RWPE1 (cell line): ENCODE measurements at regions not wholly inside any gene's neighbourhood (a gene's known extent, or its start where the extent isn't known, plus 50 kb on each side); places are given as distances from the start of the nearest gene placed in this dataset.
"Not testable (repeated sequence)": the region's sequence is repeated elsewhere in the genome, so short reads cannot be mapped to it uniquely, and the experiment has no call there.

ENCODE experiments used
- CTCF ChIA-PET: fragments of 350-600 bp; sonication (Branson Sonifier 250); formaldehyde crosslinking; extraction: SDS; loops from one replicate; lab custom pipeline; 2021; lab: Yijun Ruan, JAX
- POLR2A ChIA-PET: fragments of 400-600 bp; formaldehyde crosslinking; extraction: SDS; loops from one replicate; lab custom pipeline; 2020; ENCODE audit warnings: antibody characterized with exemption; ENCODE audit not compliant: low non-redundant PET; lab: Yijun Ruan, JAX
- DNase-seq: peaks from one replicate; pipeline ENCODE4 v3.0.0; 2012; ENCODE audit warnings: low spot score
- H3K27ac ChIP-seq: fragments of 450-650 bp; 2 replicates; pipeline ENCODE4 v1.5.1; 2017
- TF ChIP-seq, protein P1 (sequence below): fragments of 450-650 bp; conservative IDR thresholded peaks from 2 replicates; pipeline ENCODE4 v1.5.1; 2017; ENCODE audit warnings: low read depth, mild to moderate bottlenecking

DNA sequence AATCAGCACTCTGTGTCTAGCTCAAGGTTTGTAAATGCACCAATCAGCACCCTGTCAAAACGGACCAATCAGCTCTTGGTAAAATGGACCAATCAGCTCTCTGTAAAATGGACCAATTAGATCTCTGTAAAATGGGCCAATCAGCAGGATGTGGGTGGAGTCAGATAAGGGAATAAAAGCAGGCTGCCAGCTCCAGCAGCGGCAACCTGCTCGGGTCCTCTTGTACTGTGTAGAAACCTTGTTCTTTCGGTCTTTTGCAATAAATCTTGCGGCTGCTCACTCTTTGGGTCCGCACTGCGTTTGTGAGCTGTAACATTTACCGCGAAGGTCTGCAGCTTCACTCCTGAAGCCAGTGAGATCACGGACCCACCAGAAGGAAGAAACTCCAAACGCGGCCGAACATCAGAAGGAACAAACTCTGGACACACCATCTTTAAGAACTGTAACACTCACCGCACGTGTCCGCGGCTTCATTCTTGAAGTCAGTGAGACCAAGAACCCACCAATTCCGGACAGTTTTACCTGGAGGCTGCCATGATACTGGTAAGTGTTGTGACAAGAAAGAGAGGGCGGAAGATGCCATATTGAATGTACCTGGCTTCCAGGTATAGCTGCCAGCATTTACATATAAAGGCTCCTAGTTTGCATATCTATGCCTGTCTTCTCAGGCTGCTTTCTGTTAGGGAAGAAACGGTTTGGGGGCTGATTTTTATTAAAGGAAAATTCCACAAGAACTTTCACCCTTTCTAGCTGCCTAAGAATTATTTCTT is 758.5 kb upstream of the CTNND2 start:
- no peak overlapping the region for H3K27ac ChIP-seq
- TF ChIP-seq, protein P1, sequence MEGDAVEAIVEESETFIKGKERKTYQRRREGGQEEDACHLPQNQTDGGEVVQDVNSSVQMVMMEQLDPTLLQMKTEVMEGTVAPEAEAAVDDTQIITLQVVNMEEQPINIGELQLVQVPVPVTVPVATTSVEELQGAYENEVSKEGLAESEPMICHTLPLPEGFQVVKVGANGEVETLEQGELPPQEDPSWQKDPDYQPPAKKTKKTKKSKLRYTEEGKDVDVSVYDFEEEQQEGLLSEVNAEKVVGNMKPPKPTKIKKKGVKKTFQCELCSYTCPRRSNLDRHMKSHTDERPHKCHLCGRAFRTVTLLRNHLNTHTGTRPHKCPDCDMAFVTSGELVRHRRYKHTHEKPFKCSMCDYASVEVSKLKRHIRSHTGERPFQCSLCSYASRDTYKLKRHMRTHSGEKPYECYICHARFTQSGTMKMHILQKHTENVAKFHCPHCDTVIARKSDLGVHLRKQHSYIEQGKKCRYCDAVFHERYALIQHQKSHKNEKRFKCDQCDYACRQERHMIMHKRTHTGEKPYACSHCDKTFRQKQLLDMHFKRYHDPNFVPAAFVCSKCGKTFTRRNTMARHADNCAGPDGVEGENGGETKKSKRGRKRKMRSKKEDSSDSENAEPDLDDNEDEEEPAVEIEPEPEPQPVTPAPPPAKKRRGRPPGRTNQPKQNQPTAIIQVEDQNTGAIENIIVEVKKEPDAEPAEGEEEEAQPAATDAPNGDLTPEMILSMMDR: no peak
- ChIA-PET POLR2A (no interaction called here), CTCF (no interaction called here)
- DNase-seq: no peak

DNA sequence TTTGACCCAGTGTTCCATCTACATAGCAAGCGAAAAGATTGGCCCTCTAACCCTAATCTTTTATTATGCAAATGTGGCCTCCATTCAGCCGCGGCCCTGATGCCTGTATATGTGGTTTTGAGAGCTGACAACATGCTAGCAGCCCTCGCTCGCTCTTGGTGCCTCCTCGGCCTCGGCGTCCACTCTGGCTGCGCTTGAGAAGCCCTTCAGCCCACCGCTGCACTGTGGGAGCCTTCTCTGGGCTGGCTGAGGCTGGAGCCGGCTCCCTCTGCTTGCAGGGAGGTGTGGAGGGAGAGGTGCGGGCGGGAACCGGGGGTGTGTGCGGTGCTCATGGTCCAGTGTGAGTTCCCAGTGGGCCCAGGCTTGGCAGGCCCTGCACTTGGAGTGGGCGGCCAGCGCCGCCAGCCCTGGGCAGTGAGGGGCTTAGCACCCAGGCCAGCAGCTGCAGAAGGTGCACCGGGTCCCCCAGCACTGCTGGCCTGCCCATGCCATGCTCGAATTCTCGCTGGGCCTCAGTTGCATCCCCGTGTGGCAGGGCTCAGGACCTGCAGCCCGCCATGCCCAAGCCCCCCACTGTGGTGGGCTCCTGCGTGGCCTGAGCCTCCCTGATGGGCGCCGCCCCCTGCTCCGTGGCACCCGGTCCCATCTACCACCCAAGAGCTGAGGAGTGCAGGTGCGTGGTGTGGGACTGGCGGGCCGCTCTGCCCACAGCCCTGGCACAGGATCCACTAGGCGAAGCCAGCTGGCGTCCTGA is 757.5 kb upstream of the CTNND2 start:
- H3K27ac ChIP-seq: no peak overlapping the region
- TF ChIP-seq, protein P1: no peak
- DNase-seq: no peak
- ChIA-PET CTCF (no interaction called here), POLR2A (no interaction called here)

DNA sequence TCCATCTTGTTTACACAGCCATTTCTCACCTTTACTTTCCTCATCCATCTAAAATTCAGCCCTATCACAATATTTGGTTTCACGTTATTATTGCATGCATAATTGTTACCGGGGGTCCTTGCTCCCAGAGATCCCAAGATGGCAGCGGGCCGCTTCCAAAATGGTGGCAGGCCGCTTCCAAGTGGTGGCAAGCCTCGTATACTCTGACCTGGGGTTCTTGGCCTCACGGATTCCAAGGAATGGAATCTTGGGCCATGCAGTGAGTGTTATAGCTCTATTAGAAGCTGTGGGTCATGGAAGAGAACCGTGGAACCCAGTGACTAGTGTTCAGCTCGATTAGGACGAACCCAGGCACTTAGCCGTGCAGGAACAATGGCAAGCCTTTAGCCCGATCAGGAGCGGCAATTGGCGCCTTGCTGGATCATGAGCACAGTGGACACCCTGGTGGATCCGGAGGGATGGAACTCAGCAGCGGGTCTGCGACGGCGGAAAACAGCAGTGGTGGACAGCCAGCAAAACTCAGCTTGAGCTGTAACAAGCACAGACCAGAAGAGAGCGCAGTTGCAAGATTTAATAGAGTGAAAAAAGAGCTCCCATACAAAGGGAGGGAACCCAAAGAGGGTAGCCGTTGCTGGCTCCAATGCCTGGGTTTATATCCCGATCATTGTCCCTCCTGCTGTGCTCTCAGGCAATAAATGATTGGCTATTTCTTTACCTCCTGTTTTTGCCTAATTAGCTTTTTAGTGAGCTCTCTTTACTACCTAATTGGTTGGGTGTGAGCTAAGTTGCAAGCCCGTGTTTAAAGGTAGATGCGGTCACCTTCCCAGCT is 756.2 kb upstream of the CTNND2 start:
- DNase-seq, POLR2A ChIA-PET, CTCF ChIA-PET, H3K27ac ChIP-seq: not testable (repeated sequence)

DNA sequence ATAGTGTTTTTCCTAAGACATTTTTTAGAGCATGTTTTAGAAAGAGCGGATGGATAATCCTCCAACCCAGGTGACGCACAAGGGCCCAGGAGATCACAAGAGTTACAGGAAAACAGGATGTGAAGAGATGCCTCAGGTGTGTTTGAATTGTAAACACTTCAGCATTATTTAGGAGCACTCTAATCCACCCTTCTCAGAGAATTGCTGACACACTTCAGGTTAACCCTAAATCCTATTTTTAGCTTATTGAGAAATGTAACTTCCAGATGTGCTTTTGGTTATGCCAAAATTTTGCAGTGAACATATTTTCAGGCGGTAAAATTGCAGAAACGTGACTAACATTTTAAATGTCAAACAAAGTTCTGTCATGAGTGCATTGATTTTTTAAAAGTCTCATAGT is 755.4 kb upstream of the CTNND2 start:
- ChIA-PET CTCF (no interaction called here), POLR2A (no interaction called here)
- no peak for DNase-seq
- TF ChIP-seq, protein P1: no peak
- no peak overlapping the region for H3K27ac ChIP-seq

DNA sequence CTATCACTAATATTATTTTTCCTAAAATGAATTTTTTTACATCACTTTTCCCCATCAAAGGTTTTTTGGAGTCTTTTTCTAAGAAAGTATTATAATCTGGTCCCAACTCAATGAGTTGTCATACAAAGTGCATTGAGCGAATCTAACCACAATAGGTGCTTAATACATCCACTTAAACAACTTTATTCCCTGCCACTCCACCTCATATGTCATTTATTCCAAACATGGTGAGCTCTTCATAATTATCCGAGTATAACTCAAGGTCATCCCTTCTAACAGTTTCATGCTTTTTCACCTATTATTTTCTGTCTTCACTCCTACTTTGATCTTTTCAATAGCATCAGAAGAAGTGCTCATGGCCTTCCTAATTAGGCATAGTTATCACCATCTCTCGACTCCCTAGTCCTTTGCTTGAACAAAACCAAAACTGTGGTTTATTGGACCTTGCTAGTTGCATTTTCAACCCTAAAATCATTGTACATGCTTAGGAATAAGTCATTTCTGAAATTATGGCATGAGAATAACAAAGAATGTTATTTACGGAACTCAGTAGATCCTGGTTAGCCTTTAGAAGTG is 754.7 kb upstream of the CTNND2 start:
- no peak overlapping the region for H3K27ac ChIP-seq
- POLR2A ChIA-PET: no interaction called here
- CTCF ChIA-PET: no interaction called here
- TF ChIP-seq, protein P1: no peak
- DNase-seq: no peak

DNA sequence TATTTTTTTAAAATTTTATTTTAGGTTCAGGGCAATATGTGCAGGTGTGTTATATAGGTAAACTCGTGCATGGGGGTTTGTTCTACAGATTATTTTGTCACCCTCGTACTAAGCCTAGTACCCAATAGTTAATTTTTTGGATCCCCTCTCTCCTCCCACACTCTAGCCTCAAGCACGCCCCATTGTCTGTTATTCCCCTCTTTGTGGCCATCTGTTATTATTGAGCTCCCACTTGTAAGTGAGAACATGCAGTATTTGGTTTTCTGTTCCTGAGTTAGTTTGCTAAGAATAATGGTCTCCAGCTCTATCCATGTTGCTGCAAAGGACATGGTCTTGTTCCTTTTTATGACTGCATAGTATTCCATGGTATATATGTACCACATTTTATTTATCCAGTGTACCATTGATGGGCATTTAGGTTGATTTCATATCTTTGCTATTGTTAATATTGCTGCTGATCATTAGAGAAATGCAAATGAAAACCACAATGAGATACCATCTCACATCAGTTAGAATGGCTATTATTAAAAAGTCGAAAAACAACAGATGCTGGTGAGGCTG is 753.7 kb upstream of the CTNND2 start:
- H3K27ac ChIP-seq, POLR2A ChIA-PET, CTCF ChIA-PET, DNase-seq: not testable (repeated sequence)

DNA sequence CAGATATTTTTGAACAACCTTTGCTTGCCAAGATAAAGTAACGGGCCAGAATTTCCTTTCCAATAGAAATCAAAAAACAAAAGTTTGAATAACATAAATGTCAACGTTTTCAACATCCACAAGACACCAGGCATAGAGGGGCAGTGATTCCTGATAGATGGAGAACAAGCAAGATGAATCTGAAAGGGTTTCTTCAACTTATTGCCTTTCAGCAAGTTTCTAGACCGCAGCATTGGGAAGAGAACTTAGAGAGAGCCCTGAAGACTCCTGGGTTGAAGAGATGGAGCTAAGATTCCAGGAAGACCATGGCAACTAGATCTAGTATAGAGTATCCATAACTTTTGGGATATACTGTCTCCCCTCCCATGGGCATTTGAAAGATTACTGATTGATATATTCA is 751.4 kb upstream of the CTNND2 start:
- no peak for DNase-seq
- CTCF ChIA-PET: no interaction called here

More for the DNA sequence above, 751.4 kb upstream of the CTNND2 start:
- POLR2A ChIA-PET: no interaction called here
- H3K27ac ChIP-seq: no peak overlapping the region
- TF ChIP-seq, protein P1: no peak
